Activated CD4-positive, alpha-beta T cell treated with anti-CD3 and anti-CD28 coated beads for 36 hours (primary cell): ENCODE measurements at regions not wholly inside any gene's neighbourhood (a gene's known extent, or its start where the extent isn't known, plus 50 kb on each side); places are given as distances from the start of the nearest gene placed in this dataset.

Source experiments
- ATAC-seq: fragments of 200-7000 bp; cut with Tn5 transposase; one replicate; pipeline ENCODE4 v1.10.0; 2021; ENCODE audit warnings: mild to moderate bottlenecking, moderate library complexity
- CTCF ChIA-PET: fragments of 350-600 bp; sonication (Branson Sonifier 250); formaldehyde crosslinking; loops from one replicate; lab custom pipeline; 2021; ENCODE audit warnings: antibody characterized with exemption; lab: Charles Lee
- POLR2A ChIA-PET: fragments of 350-600 bp; sonication (Branson Sonifier 250); formaldehyde crosslinking; loops from one replicate; lab custom pipeline; 2021; ENCODE audit warnings: antibody characterized with exemption, inconsistent platforms; lab: Charles Lee
- DNase-seq: peaks from one replicate; pipeline ENCODE4 v3.0.0-alpha.2; 2020
- H3K27ac Mint-ChIP-seq: one replicate; pipeline ENCODE4 v1.8.0; 2021; ENCODE audit warnings: mixed read lengths
- H3K27me3 Mint-ChIP-seq: one replicate; pipeline ENCODE4 v1.8.0; 2021; ENCODE audit warnings: mixed read lengths
- H3K36me3 Mint-ChIP-seq: one replicate; pipeline ENCODE4 v1.8.0; 2021; ENCODE audit warnings: low read depth, mixed read lengths
- H3K4me1 Mint-ChIP-seq: one replicate; pipeline ENCODE4 v1.8.0; 2021; ENCODE audit warnings: mixed read lengths
- H3K4me3 Mint-ChIP-seq: one replicate; pipeline ENCODE4 v1.8.0; 2021; ENCODE audit warnings: mild to moderate bottlenecking, moderate library complexity, mixed read lengths
- H3K9me3 Mint-ChIP-seq: one replicate; pipeline ENCODE4 v1.8.0; 2021; ENCODE audit warnings: low read depth, mixed read lengths
- intact Hi-C, 2 experiments: fragments of 100-400 bp; cut with DNase I in 1 of 2; cut with micrococcal nuclease in 1 of 2; formaldehyde crosslinking; loops; one replicate each; pipeline versions ENCODE4 v1.14.2 to v1.15.1; 2022 to 2024; cut with DNase I, micrococcal nuclease

DNA sequence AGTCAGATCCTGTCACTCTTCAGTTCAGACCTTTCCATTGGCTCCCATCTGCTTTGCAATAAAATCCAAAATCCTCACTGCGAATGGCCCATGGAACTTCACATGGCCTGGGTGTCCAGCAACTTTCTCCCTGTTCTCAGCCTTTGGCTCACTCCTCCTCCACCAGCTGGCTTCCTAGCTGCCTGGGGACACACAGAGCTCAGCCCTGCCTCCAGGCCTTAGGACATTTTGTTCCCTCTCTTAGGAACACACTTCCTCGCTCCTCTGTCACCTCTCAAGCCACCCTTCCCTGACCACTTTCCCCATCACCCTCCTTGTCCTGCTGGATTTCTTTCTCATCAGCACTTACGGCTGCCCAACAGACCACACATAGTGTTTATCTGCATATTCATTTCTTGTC, 419.6 kb downstream of the MED13L start:
- Mint-ChIP-seq H3K4me1 (no peaks in the 10 kb centered on the region), H3K36me3 (no peaks in the 10 kb centered on the region), H3K27me3 (peaks cover 17% of the 10 kb centered on the region), H3K27ac (no peak overlapping the region), H3K4me3 (no peak overlapping the region), H3K9me3 (no peaks in the 10 kb centered on the region)
- DNase-seq (no peak), ATAC-seq (no peak)
- ChIA-PET POLR2A (no interaction called here), CTCF (interaction anchor here (0.7 kb wide), 1 partner anchor 18 kb away, joined by 3 read pairs; no protein-coding TSS in a partner anchor)
- intact Hi-C loops: no loop called here

DNA sequence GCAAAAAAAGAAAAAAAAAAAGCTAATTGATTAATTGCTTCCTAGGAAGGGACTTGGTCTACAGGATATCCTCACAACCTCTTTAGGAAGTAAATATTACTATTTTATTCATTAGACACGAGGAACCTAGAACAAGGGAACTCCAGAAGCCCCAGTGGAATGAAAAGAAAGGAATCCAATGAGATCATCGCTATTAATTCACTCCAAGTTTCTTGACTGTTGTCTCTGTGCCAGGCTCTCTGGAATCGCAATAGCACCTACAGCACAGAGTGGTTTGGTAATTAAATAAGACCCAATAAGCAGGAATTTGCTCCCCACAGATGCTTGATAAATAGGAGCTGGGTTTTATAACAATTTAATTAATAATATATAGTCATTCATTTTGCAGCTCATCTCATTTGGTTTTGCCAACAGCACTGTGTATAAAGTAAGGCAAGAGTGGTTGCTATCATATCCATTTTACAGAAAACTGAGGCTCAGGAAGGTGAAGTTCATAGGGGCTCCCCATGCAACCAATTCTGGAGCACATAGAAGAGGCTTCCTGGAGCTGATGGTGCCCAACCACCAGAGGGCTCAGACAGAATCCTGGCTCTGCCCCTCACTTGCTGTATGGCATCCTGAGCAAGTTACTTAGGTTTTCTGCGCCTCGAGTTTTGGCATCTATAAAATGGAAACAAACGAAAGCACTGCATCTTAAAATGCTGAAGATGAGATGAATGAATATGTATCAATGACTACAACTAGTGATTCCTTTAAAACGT, 420.2 kb downstream of the MED13L start:
- intact Hi-C loops: no loop called here
- H3K36me3 Mint-ChIP-seq: no peaks in the 10 kb centered on the region
- H3K27me3 Mint-ChIP-seq: peaks cover 17% of the 10 kb centered on the region
- ChIA-PET POLR2A (no interaction called here), CTCF (interaction anchor here (0.7 kb wide), 1 partner anchor 19 kb away, joined by 3 read pairs; no protein-coding TSS in a partner anchor)
- no peak overlapping the region for H3K27ac Mint-ChIP-seq
- H3K4me3 Mint-ChIP-seq: no peak overlapping the region
- H3K4me1 Mint-ChIP-seq: no peaks in the 10 kb centered on the region
- H3K9me3 Mint-ChIP-seq: no peaks in the 10 kb centered on the region
- ATAC-seq (no peak), DNase-seq (no peak)

DNA sequence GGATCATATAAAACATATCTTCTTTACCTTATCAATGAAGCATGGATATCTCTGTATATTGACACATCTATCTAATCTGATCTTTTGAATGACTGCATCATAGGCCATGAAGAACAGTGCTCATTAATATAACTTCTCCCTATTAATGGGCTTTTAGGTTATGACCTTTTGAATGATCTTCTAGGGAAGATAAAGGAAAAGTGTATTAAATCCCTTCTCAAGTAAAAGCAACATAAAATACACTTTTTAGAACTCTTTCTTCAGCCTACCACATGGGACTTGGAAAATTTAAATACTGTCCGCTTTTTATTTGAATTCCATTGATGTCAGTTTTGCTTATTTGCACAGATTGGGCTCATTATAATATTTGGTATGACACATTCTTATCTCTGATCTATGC, 425.4 kb downstream of the MED13L start:
- H3K4me3 Mint-ChIP-seq: no peak overlapping the region
- no peak overlapping the region for H3K27ac Mint-ChIP-seq
- intact Hi-C loops: no loop called here
- H3K27me3 Mint-ChIP-seq: peaks cover 12% of the 10 kb centered on the region
- DNase-seq: no peak
- H3K9me3 Mint-ChIP-seq: no peaks in the 10 kb centered on the region
- ATAC-seq: no peak
- POLR2A ChIA-PET: no interaction called here
- CTCF ChIA-PET: no interaction called here
- H3K36me3 Mint-ChIP-seq: no peaks in the 10 kb centered on the region
- H3K4me1 Mint-ChIP-seq: no peaks in the 10 kb centered on the region

DNA sequence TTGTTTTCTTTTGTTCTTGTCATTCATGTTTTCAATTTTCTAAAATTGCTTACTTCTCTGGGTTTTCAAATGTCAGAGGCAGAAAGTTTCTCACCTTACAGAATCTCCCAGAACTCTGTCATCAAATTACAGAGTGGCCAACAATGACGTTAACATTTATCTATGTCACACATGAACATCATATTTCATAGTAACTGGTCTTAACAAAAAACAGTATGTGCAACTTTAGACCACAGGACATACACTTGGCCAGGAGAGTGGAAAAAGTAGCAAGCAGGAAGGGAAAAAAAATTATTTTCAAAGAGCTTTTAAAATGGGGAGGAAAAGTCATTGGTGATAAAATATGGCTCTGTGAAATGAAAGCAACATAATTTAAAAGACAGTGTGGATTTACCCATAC, 426.5 kb downstream of the MED13L start:
- H3K27me3 Mint-ChIP-seq: peaks cover 12% of the 10 kb centered on the region
- ATAC-seq (no peak), DNase-seq (no peak)
- no peaks in the 10 kb centered on the region for H3K36me3 Mint-ChIP-seq
- intact Hi-C loops: no loop called here
- H3K4me3 Mint-ChIP-seq: no peak overlapping the region
- no peaks in the 10 kb centered on the region for H3K9me3 Mint-ChIP-seq
- POLR2A ChIA-PET: no interaction called here
- CTCF ChIA-PET: interaction anchor here (0.7 kb wide), 1 partner anchor 28 kb away, joined by 8 read pairs; no protein-coding TSS in a partner anchor
- no peaks in the 10 kb centered on the region for H3K4me1 Mint-ChIP-seq
- H3K27ac Mint-ChIP-seq: no peak overlapping the region

DNA sequence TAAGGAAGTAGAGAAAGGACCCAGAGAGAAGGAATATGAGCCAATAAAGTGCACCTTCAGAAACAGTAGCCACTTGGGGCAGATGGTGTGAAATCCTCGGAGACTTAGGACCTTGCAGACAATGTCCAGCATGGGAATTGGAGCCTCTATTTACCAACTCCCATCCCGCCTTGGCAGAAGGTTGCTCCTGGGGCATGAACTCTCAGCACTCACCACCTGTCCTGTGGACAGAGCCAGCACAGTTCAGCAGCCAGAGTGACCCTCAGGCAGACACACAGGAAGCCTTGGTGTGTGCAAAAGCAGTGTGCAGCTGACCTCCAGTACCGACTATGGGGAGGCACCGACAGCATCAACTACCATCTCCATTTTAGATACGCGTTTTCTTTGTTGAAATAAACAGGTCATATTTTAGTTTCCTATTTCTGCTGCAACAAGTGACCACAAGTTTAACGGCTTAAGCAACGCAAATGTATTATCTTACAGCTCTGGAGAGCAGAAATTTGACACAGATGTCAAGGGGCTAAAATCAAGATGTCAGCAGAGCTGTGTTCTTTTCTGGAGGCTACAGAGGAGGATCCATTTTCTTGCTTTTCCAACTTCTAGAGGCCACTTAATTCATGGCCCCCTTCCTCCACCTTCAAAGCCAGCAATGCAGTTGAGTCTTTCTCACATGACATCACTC, 428.1 kb downstream of the MED13L start:
- H3K4me1 Mint-ChIP-seq: no peaks in the 10 kb centered on the region
- DNase-seq: no peak

DNA sequence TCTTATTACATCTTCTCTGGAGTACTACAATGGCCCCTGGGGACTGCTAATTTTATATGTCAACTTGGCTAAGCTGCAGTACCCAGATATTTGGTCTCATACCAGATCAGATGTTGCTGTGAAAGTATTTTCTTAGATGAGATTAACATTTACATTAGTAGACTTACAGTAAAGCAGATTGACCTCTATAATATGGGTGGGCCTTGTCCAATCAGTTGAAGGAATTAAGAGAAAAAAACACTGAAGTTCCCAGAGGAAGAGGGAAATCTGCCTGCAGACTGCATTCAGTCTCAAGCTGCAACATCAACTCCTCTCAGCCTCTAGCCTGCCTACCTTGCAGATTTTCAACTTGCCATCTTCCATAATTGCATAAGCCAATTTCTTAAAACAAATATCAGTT, 430.1 kb downstream of the MED13L start:
- Mint-ChIP-seq H3K27me3 (peaks cover 15% of the 10 kb centered on the region), H3K27ac (no peak overlapping the region), H3K4me3 (no peak overlapping the region), H3K4me1 (no peaks in the 10 kb centered on the region), H3K36me3 (no peaks in the 10 kb centered on the region), H3K9me3 (no peaks in the 10 kb centered on the region)
- ChIA-PET CTCF (no interaction called here), POLR2A (no interaction called here)
- ATAC-seq: no peak
- no peak for DNase-seq
- intact Hi-C loops: no loop called here

More for the DNA sequence above, 428.1 kb downstream of the MED13L start:
- intact Hi-C loops: no loop called here
- ChIA-PET POLR2A (no interaction called here), CTCF (no interaction called here)
- H3K27me3 Mint-ChIP-seq: peaks cover 15% of the 10 kb centered on the region
- H3K36me3 Mint-ChIP-seq: no peaks in the 10 kb centered on the region
- no peaks in the 10 kb centered on the region for H3K9me3 Mint-ChIP-seq
- H3K27ac Mint-ChIP-seq: no peak overlapping the region
- no peak for ATAC-seq
- H3K4me3 Mint-ChIP-seq: no peak overlapping the region

DNA sequence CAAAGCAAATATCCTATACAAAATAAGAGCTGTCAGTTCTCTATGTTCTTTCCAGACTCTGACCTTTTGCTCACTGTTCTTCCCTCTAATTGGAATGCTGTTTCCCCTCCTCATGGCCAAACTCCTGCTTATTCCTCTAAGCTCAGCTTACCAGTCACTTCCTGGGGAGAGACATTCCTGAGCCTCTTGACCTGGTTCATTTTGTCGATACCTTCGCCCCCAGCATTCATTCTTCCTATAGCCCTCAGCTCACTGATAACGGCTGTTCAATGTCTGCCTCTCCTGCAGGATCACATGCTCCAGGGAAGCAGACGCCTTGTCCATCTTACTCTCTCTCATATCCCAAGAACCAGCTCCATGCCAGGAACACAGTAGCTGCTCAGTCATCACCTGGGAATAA, 431.0 kb downstream of the MED13L start:
- no peak for ATAC-seq
- no peaks in the 10 kb centered on the region for H3K36me3 Mint-ChIP-seq
- intact Hi-C loops: no loop called here
- DNase-seq: no peak
- no peaks in the 10 kb centered on the region for H3K9me3 Mint-ChIP-seq
- no peaks in the 10 kb centered on the region for H3K4me1 Mint-ChIP-seq
- H3K27me3 Mint-ChIP-seq: peaks cover 15% of the 10 kb centered on the region
- H3K4me3 Mint-ChIP-seq: no peak overlapping the region
- no peak overlapping the region for H3K27ac Mint-ChIP-seq
- ChIA-PET POLR2A (no interaction called here), CTCF (no interaction called here)

DNA sequence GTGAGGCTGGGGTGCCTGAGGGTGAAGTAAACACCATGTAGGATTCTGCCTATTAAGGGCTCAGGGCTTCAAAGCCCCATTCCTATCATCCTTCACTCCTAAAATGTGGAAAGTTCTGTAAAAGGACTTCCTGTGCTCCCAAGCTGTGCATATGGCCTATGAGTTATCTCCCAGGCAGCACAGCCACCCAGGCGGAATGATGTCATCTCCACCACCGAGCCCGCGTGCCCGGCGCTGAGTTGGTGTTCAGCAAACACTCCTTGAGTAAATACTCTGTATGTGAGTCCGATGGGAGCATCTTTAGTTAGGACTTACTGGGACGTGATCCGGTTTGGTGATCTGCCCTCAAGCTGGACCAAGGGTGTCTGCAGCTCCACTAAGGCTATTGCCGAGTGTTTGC, 437.3 kb downstream of the MED13L start:
- CTCF ChIA-PET: no interaction called here
- DNase-seq (no peak), ATAC-seq (no peak)
- H3K4me1 Mint-ChIP-seq: no peaks in the 10 kb centered on the region
- intact Hi-C loops: no loop called here
- H3K27me3 Mint-ChIP-seq: peaks cover 4% of the 10 kb centered on the region
- H3K36me3 Mint-ChIP-seq: no peaks in the 10 kb centered on the region
- no peak overlapping the region for H3K27ac Mint-ChIP-seq
- no peak overlapping the region for H3K4me3 Mint-ChIP-seq
- POLR2A ChIA-PET: no interaction called here
- H3K9me3 Mint-ChIP-seq: no peaks in the 10 kb centered on the region

DNA sequence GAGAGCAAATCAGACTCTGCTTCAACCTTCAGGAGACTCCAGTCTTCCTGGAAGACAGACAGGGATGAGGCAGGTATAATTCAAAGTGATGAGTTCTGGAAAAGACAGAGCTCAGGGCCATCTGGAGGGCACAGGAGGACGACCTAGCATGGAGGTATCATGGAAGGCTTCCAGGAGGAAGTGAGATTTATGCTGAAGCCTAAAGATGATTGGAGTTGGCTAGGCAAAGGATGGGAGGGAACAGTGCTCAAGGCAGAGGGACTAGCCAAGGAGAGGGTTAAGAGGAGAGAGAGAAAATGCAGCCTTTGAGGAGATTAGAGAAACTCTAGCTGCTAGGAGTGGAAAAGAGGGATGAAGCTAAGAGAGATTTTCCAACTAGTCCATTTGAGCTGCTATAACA, 438.5 kb downstream of the MED13L start:
- ATAC-seq (no peak), DNase-seq (no peak)
- Mint-ChIP-seq H3K4me1 (no peaks in the 10 kb centered on the region), H3K27ac (no peak overlapping the region), H3K36me3 (no peaks in the 10 kb centered on the region), H3K9me3 (no peaks in the 10 kb centered on the region), H3K27me3 (peaks cover 4% of the 10 kb centered on the region), H3K4me3 (no peak overlapping the region)
- POLR2A ChIA-PET: no interaction called here
- CTCF ChIA-PET: no interaction called here
- intact Hi-C loops: no loop called here

DNA sequence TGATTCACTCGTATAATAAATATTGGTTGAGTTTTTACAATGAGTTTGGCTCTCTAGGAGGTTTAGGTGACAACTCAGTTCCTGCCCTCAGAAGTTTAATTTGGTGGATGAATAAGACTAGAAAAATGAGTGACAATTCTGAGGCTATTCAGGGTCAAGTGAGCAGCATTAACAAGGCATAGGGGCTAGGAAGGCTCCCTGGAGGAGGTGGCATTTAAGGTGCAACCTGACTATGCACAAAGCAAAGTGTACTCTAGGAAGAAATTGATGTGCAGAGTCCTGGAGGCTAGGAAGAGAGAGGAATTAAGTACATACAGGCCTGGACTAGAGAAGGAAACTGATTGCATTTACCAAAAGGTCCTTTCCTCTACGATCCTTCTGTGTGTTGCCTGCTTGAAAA, 440.3 kb downstream of the MED13L start:
- Mint-ChIP-seq H3K9me3 (no peaks in the 10 kb centered on the region), H3K4me1 (no peaks in the 10 kb centered on the region), H3K27ac (no peak overlapping the region), H3K36me3 (no peaks in the 10 kb centered on the region), H3K4me3 (no peak overlapping the region), H3K27me3 (peaks cover 4% of the 10 kb centered on the region)
- no peak for DNase-seq
- intact Hi-C loops: no loop called here
- POLR2A ChIA-PET: no interaction called here
- ATAC-seq: no peak
- CTCF ChIA-PET: no interaction called here

DNA sequence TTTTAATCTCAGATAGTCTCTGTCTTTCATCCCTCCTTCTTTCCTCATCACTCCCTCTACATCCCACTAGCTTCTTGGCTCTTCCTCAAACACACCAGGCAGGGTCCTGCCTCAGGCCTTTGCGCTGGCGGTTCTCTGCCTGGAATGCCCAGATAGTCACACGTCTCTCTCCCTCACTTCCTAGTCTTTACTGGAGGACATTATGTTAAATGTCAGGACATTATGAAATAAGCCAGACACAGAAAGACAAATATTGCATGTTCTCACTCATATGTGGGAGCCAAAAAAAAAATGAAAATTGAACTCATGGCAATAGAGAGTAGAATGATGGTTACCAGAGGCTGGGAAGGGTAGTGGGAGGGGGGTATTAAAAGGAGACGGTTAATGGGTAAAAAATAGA, 442.0 kb downstream of the MED13L start:
- intact Hi-C loops: no loop called here
- CTCF ChIA-PET: no interaction called here
- H3K4me3 Mint-ChIP-seq: no peak overlapping the region
- DNase-seq (no peak), ATAC-seq (no peak)
- H3K27ac Mint-ChIP-seq: no peak overlapping the region
- H3K4me1 Mint-ChIP-seq: no peaks in the 10 kb centered on the region
- no peaks in the 10 kb centered on the region for H3K36me3 Mint-ChIP-seq
- POLR2A ChIA-PET: no interaction called here
- no peaks in the 10 kb centered on the region for H3K9me3 Mint-ChIP-seq
- peaks cover 6% of the 10 kb centered on the region for H3K27me3 Mint-ChIP-seq

DNA sequence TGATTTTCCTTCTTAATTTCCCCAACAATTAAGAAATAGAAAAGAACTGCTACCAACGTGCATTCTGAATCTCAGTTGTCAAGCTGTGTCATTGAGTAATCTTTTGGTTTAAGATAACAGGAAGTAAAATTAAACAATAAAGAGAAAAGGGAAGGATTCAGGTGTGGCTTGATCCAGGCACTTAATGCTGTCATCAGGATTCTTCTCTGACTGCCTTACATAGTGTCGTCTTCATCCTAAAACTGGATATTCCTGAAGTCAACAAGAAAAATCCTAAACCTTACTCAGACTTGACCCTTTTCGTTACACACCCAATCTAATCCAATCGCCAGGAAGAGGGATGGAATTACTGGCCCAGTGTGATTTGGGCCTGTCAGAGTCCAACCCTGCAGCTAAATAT, 443.8 kb downstream of the MED13L start:
- no peak overlapping the region for H3K4me3 Mint-ChIP-seq
- ATAC-seq: no peak
- CTCF ChIA-PET: no interaction called here
- intact Hi-C loops: no loop called here
- H3K9me3 Mint-ChIP-seq: no peaks in the 10 kb centered on the region
- H3K4me1 Mint-ChIP-seq: no peaks in the 10 kb centered on the region
- POLR2A ChIA-PET: no interaction called here
- no peaks in the 10 kb centered on the region for H3K36me3 Mint-ChIP-seq
- no peak overlapping the region for H3K27ac Mint-ChIP-seq
- peaks cover 6% of the 10 kb centered on the region for H3K27me3 Mint-ChIP-seq
- DNase-seq: no peak
